Upper lobe of left lung (tissue), 6 donors: ENCODE measurements at regions not wholly inside any gene's neighbourhood (a gene's known extent, or its start where the extent isn't known, plus 50 kb on each side); places are given as distances from the start of the nearest gene placed in this dataset.

ENCODE experiments used
- ATAC-seq, 2 donors: fragments of 200-7000 bp; cut with Tn5 transposase; one replicate each; pipeline ENCODE4 v1.9.1; 2022; ENCODE audit warnings: mild to moderate bottlenecking in 2 of 2, moderate library complexity in 2 of 2; ENCODE audit not compliant: low FRiP score in 2 of 2
- DNase-seq, 2 donors: peaks; one replicate each; pipeline ENCODE4 v3.0.0-alpha.2; 2019 to 2020
- H3K27ac ChIP-seq, 4 donors: fragments of 200-600 bp; sonication (generic); one replicate each; pipeline ENCODE4 v1.5.1; 2016 to 2019
- H3K27me3 ChIP-seq, 4 donors: fragments of 200-600 bp; sonication (generic); one replicate each; pipeline ENCODE4 v1.5.1; 2017 to 2019
- H3K36me3 ChIP-seq, 4 donors: fragments of 200-600 bp; sonication (generic); one replicate each; pipeline ENCODE4 v1.5.1; 2016 to 2019
- H3K4me1 ChIP-seq, 4 donors: fragments of 200-600 bp; sonication (generic); one replicate each; pipeline ENCODE4 v1.5.1; 2018 to 2019
- H3K4me3 ChIP-seq, 4 donors: fragments of 200-600 bp; sonication (generic); one replicate each; pipeline ENCODE4 v1.5.1; 2017 to 2019; ENCODE audit warnings: mild to moderate bottlenecking in 2 of 4, moderate library complexity in 1 of 4
- H3K9me3 ChIP-seq, 4 donors: fragments of 200-600 bp; sonication (generic); one replicate each; pipeline ENCODE4 v1.5.1; 2018 to 2019
- CTCF ChIP-seq, 6 experiments: fragments of 450-650 bp in 4 of 6; fragments of 200-600 bp in 2 of 6; sonication (generic) in 2 of 6; IDR thresholded peaks; one replicate each; pipeline ENCODE4 v1.5.1; 2016 to 2019; ENCODE audit warnings: antibody characterized with exemption in 6 of 6
- EP300 ChIP-seq, 4 donors: sonication (generic); formaldehyde crosslinking; IDR thresholded peaks; one replicate each; pipeline ENCODE4 v1.5.1; 2017; ENCODE audit warnings: antibody characterized with exemption in 4 of 4, control low read depth in 2 of 4
- POLR2A ChIP-seq, 4 donors: fragments of 450-650 bp; IDR thresholded peaks; one replicate each; pipeline ENCODE4 v1.5.1; 2016 to 2017; ENCODE audit warnings: antibody characterized with exemption in 4 of 4, mild to moderate bottlenecking in 2 of 4
- POLR2AphosphoS5 ChIP-seq, 2 donors: sonication (generic); formaldehyde crosslinking; IDR thresholded peaks; one replicate each; pipeline ENCODE4 v1.5.1; 2017; ENCODE audit warnings: antibody characterized with exemption in 2 of 2
- WGBS, 2 donors: methylation state at CpG; one replicate each; pipeline ENCODE4 v1.1.5; 2017 to 2018; 5-methylcytosine and 5-hydroxymethylcytosine counted together
- donor health status: DM: no; HTN: no; CAD: no; lungs with moderate emphysema.
- donor health status: DM: no; HTN: yes; CAD: no; lungs with severe emphysema.

DNA sequence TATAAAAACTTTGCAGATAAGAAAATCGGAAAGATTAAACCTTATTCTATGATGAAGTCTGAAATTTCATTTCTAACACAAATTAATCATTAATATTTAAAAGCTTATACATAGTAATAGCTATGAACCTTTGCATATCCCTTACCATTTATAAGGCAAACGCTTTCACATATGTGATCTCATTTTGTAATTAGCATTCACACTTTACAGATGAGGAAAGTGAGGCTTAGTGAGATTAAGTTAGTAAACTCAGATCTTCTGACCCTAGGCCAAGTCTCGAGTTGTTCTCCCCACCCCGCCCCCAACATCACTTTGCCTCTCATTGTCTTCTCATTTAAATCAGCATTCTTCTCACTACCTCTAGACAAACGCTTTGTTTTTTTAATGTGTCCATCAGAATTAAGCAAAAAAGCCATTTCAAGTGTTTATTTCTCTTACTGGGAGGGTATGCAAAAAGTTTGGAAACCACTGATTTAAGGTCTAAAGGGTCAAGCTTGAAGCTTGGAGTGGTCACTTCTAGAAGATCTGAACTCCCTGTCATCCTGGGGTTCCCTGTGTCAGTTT is 172.9 kb upstream of the BCL6 start:
- Histone ChIP-seq H3K4me1 (peaks cover 0 to 14% (median 7%) of the 10 kb centered on the region in 4 donors), H3K9me3 (no peaks in the 10 kb centered on the region), H3K4me3 (no peak overlapping the region), H3K27me3 (no peaks in the 10 kb centered on the region), H3K27ac (peak overlapping the region in 2 of 4 donors; percentile 55 to 58), H3K36me3 (no peaks in the 10 kb centered on the region)
- DNase-seq (no peak), ATAC-seq (no peak)
- 74 to 79% methylated on average over 5 of the region's 5 CpGs for WGBS, 2 donors
- TF ChIP-seq POLR2AphosphoS5 (IDR thresholded peaks at IDR 0.05) (no peak), CTCF (IDR thresholded peaks at IDR 0.05) (no peak), POLR2A (IDR thresholded peaks at IDR 0.05) (no peak), EP300 (IDR thresholded peaks at IDR 0.05) (no peak)

GRCh38 chr3:187919048-187919447 is 173.8 kb upstream of the BCL6 start:
- ATAC-seq, result peak in 1 of 2 donors; percentile 67
- peak overlapping the region in 2 of 4 donors; percentile 55 to 58 for H3K27ac ChIP-seq
- WGBS, 2 donors, result 49 to 58% methylated on average over 6 of the region's 6 CpGs

GRCh38 chr3:187919544-187919943 is 174.3 kb upstream of the BCL6 start:
- peak in 1 of 2 donors; percentile 42 for ATAC-seq
- H3K4me1 ChIP-seq, result peaks cover 0 to 14% (median 6%) of the 10 kb centered on the region in 4 donors
- H3K36me3 ChIP-seq, result no peaks in the 10 kb centered on the region
- H3K4me3 ChIP-seq, result peak overlapping the region in 1 of 4 donors; percentile 6
- DNase-seq, result no peak
- no peaks in the 10 kb centered on the region for H3K27me3 ChIP-seq
- WGBS, 2 donors, result 67 to 73% methylated on average over 3 of the region's 3 CpGs
- peak overlapping the region in 2 of 4 donors; percentile 55 to 58 for H3K27ac ChIP-seq
- TF ChIP-seq EP300 (IDR thresholded peaks at IDR 0.05), result no peak
- no peak for TF ChIP-seq CTCF (IDR thresholded peaks at IDR 0.05)
- TF ChIP-seq POLR2AphosphoS5 (IDR thresholded peaks at IDR 0.05), result no peak
- TF ChIP-seq POLR2A (IDR thresholded peaks at IDR 0.05), result no peak
- peaks cover 0 to 5% (median 2%) of the 10 kb centered on the region in 4 donors for H3K9me3 ChIP-seq

More at GRCh38 chr3:187919048-187919447, 173.8 kb upstream of the BCL6 start:
- TF ChIP-seq POLR2A (IDR thresholded peaks at IDR 0.05) (no peak), POLR2AphosphoS5 (IDR thresholded peaks at IDR 0.05) (no peak), CTCF (IDR thresholded peaks at IDR 0.05) (no peak), EP300 (IDR thresholded peaks at IDR 0.05) (no peak)
- Histone ChIP-seq H3K4me1 (peaks cover 0 to 14% (median 7%) of the 10 kb centered on the region in 4 donors), H3K36me3 (no peaks in the 10 kb centered on the region), H3K9me3 (no peaks in the 10 kb centered on the region), H3K27me3 (no peaks in the 10 kb centered on the region), H3K4me3 (no peak overlapping the region)
- DNase-seq, result peak in 1 of 2 donors; percentile 52

DNA sequence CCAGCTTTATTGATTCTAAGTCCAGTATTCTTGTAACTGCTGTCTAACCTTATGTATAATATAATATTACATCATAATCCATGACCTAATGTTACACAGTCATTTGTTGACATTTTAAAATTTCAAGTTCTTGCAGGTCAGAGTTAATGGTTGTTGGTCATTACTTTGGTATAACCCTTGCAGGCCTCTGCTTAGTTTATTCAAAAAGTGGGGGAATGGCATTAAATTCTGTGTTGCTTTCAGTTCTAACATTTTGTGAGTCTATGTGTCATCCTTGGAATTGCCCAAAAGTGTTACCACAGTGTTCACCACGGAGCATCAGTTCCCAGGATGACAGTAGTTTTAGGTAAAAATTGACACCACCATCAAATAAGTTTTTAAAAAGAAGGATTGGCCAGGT is 174.8 kb upstream of the BCL6 start:
- no peak for DNase-seq
- 56 to 79% methylated on average over 1 of the region's 1 CpG for whole genome bisulfite sequencing, 2 donors
- no peaks in the 10 kb centered on the region for H3K36me3 ChIP-seq

More for the DNA sequence above, 174.8 kb upstream of the BCL6 start:
- H3K27me3 ChIP-seq, result no peaks in the 10 kb centered on the region
- H3K27ac ChIP-seq, result peak overlapping the region in 2 of 4 donors; percentile 55 to 58
- no peak overlapping the region for H3K4me3 ChIP-seq
- H3K4me1 ChIP-seq, result peaks cover 0 to 14% (median 6%) of the 10 kb centered on the region in 4 donors
- ATAC-seq, result no peak
- TF ChIP-seq CTCF (IDR thresholded peaks at IDR 0.05) (no peak), POLR2AphosphoS5 (IDR thresholded peaks at IDR 0.05) (no peak), POLR2A (IDR thresholded peaks at IDR 0.05) (no peak), EP300 (IDR thresholded peaks at IDR 0.05) (no peak)
- peaks cover 0 to 7% (median 6%) of the 10 kb centered on the region in 4 donors for H3K9me3 ChIP-seq
